ENCODE measurements at regions not wholly inside any gene's neighbourhood (a gene's known extent, or its start where the extent isn't known, plus 50 kb on each side); places are given as distances from the start of the nearest gene placed in this dataset.
A peak's percentile ranks its signal among the peaks of the same experiment; 100 is the strongest.

- DNase-seq, result no peak
Measured at GRCh38 chr2:196249860-196250259, 78.5 kb upstream of the STK17B start.

GRCh38 chr2:196251132-196251531 lies 79.8 kb upstream of the STK17B start:
- no peak for DNase-seq

- no peak for DNase-seq
Measured at GRCh38 chr2:196252408-196253115, 81.2 kb upstream of the STK17B start.

- DNase-seq, result no peak
Measured at GRCh38 chr2:196253116-196253480, 81.7 kb upstream of the STK17B start.

- DNase-seq, result no peak
Measured at GRCh38 chr2:196256585-196256984, 85.2 kb upstream of the STK17B start.

- DNase-seq, result no peak
Measured at GRCh38 chr2:196257086-196257485, 85.7 kb upstream of the STK17B start.

- DNase-seq, result no peak
Measured at GRCh38 chr2:196258407-196258806, 87.0 kb upstream of the STK17B start.

- DNase-seq, result no peak
Measured at GRCh38 chr2:196259507-196260481, 88.4 kb upstream of the STK17B start.

- no peak for DNase-seq
Measured at GRCh38 chr2:196260546-196260945, 89.2 kb upstream of the STK17B start.

- no peak for DNase-seq
Measured at GRCh38 chr2:196262606-196263005, 91.2 kb upstream of the STK17B start.

- DNase-seq, result no peak
Measured at GRCh38 chr2:196263181-196263747, 91.9 kb upstream of the STK17B start.

- no peak for DNase-seq
Measured at GRCh38 chr2:196266351-196266750, 95.0 kb upstream of the STK17B start.

GRCh38 chr2:196266855-196267254 lies 95.5 kb upstream of the STK17B start:
- DNase-seq, result no peak

- DNase-seq, result no peak
Measured at GRCh38 chr2:196268025-196268424, 96.6 kb upstream of the STK17B start.

GRCh38 chr2:196268538-196269338 lies 97.4 kb upstream of the STK17B start:
- DNase-seq, result no peak

- no peak for DNase-seq
Measured at GRCh38 chr2:196271795-196272194, 100.4 kb upstream of the STK17B start.

- DNase-seq, result peak; percentile 72
Measured at GRCh38 chr2:196274387-196274809, 103.0 kb upstream of the STK17B start.

GRCh38 chr2:196275646-196276352 lies 104.4 kb upstream of the STK17B start:
- DNase-seq, result no peak

GRCh38 chr2:196276421-196276820 lies 105.0 kb upstream of the STK17B start:
- DNase-seq, result no peak

- no peak for DNase-seq
Measured at GRCh38 chr2:196277002-196277401, 105.6 kb upstream of the STK17B start.

- no peak for DNase-seq
Measured at GRCh38 chr2:196278491-196278911, 107.1 kb upstream of the STK17B start.

- DNase-seq, result no peak
Measured at GRCh38 chr2:196279541-196279940, 108.2 kb upstream of the STK17B start.

All from DMS79 treated with DMSO at 0.1 percent for 48 hours (cell line).